Common myeloid progenitor, CD34-positive (primary cell): ENCODE measurements at regions not wholly inside any gene's neighbourhood (a gene's known extent, or its start where the extent isn't known, plus 50 kb on each side); places are given as distances from the start of the nearest gene placed in this dataset.

Experiments used
- CTCF ChIA-PET: fragments of 350-600 bp; sonication (Branson Sonifier 250); formaldehyde crosslinking; loops from one replicate; lab custom pipeline; 2021; ENCODE audit warnings: antibody characterized with exemption; lab: Charles Lee
- POLR2A ChIA-PET: fragments of 350-600 bp; sonication (Branson Sonifier 250); formaldehyde crosslinking; loops from one replicate; lab custom pipeline; 2021; ENCODE audit warnings: antibody characterized with exemption; lab: Charles Lee
- DNase-seq, 3 donors: peaks; one replicate each; pipeline versions ENCODE4 v3.0.0 to v3.0.0-alpha.2; 2013
- H3K27ac ChIP-seq, 2 experiments: 1 replicate in 1 of 2; 2 replicates in 1 of 2; pipeline ENCODE4 v1.7.0; 2013; ENCODE audit warnings: inconsistent platforms in 2 of 2, low read length in 2 of 2, mild to moderate bottlenecking in 2 of 2, low read depth in 1 of 2, moderate library complexity in 1 of 2; ENCODE audit not compliant: severe bottlenecking in 2 of 2, insufficient read depth in 1 of 2, poor library complexity in 1 of 2
- H3K27me3 ChIP-seq, 5 experiments: replicated peaks in 2 of 5; 1 replicate in 3 of 5; 2 replicates in 2 of 5; pipeline versions ENCODE4 v1.6.1 to v1.7.0; 2013; ENCODE audit warnings: low read length in 4 of 5, mild to moderate bottlenecking in 2 of 5, moderate library complexity in 2 of 5, inconsistent platforms in 1 of 5; ENCODE audit not compliant: insufficient read depth in 5 of 5, control insufficient read depth in 4 of 5
- H3K36me3 ChIP-seq, 4 experiments: 1 replicate in 2 of 4; 2 replicates in 2 of 4; pipeline versions ENCODE4 v1.6.1 to v1.7.0; 2013; ENCODE audit warnings: low read length in 3 of 4, control low read depth in 1 of 4, mild to moderate bottlenecking in 1 of 4; ENCODE audit not compliant: control insufficient read depth in 4 of 4, insufficient read depth in 4 of 4
- H3K4me1 ChIP-seq, 4 experiments: 1 replicate in 3 of 4; 2 replicates in 1 of 4; pipeline versions ENCODE4 v1.6.1 to v1.7.1; 2013; ENCODE audit warnings: low read length in 3 of 4, mild to moderate bottlenecking in 3 of 4, control low read depth in 1 of 4, inconsistent platforms in 1 of 4, moderate library complexity in 1 of 4; ENCODE audit not compliant: control insufficient read depth in 4 of 4, insufficient read depth in 4 of 4; ENCODE audit errors: control extremely low read depth in 1 of 4
- H3K4me3 ChIP-seq, 7 experiments: 1 replicate in 4 of 7; 2 replicates in 3 of 7; pipeline versions ENCODE4 v1.5.1 to v1.7.0; 2013; ENCODE audit warnings: mild to moderate bottlenecking in 7 of 7, low read length in 6 of 7, moderate library complexity in 6 of 7, inconsistent platforms in 2 of 7, low read depth in 2 of 7, control low read depth in 1 of 7; ENCODE audit not compliant: insufficient read depth in 4 of 7, control insufficient read depth in 1 of 7; ENCODE audit errors: extremely low read depth in 1 of 7
- H3K9me3 ChIP-seq, 5 experiments: 1 replicate in 4 of 5; 2 replicates in 1 of 5; pipeline versions ENCODE4 v1.6.1 to v1.7.1; 2013; ENCODE audit warnings: low read length in 4 of 5, mild to moderate bottlenecking in 2 of 5, inconsistent platforms in 1 of 5, low read depth in 1 of 5, moderate library complexity in 1 of 5; ENCODE audit not compliant: control insufficient read depth in 4 of 5, insufficient read depth in 2 of 5; ENCODE audit errors: control extremely low read depth in 1 of 5
- WGBS: methylation state at CpG from one replicate; pipeline ENCODE4 v1.1.5; 2013; ENCODE audit not compliant: insufficient coverage; 5-methylcytosine and 5-hydroxymethylcytosine counted together

DNA sequence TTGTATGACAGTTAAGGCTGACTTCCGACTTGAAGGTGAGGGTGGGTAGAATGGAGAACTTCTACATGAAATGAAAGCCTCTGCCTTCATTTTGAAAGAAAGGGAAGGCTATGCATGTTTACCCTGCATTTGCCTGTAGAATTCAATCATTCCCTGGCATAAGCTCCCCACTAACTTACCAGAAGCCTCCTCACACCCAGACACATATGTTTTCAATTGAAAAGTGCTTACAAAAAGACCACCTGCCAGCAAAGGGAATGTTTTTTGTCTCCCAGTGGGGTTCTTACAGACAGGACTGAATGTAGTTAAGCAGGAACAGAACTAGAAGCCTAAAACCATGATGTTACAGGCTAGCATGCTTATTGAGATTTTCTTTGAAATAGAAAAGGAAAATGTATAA, 392.1 kb upstream of the HSF2 start:
- no peak overlapping the region for H3K4me3 ChIP-seq
- peaks cover 0 to 5% (median 4%) of the 10 kb centered on the region in 5 experiments for H3K27me3 ChIP-seq
- H3K4me1 ChIP-seq, result no peaks in the 10 kb centered on the region
- ChIA-PET POLR2A (interaction anchor here (0.7 kb wide), 1 partner anchor 54 kb away, joined by 3 read pairs; no protein-coding TSS in a partner anchor), CTCF (no interaction called here)
- 63% methylated on average over 1 of the region's 1 CpG for WGBS
- H3K27ac ChIP-seq, result no peak overlapping the region
- DNase-seq, result no peak
- no peaks in the 10 kb centered on the region for H3K9me3 ChIP-seq
- H3K36me3 ChIP-seq, result no peaks in the 10 kb centered on the region

DNA sequence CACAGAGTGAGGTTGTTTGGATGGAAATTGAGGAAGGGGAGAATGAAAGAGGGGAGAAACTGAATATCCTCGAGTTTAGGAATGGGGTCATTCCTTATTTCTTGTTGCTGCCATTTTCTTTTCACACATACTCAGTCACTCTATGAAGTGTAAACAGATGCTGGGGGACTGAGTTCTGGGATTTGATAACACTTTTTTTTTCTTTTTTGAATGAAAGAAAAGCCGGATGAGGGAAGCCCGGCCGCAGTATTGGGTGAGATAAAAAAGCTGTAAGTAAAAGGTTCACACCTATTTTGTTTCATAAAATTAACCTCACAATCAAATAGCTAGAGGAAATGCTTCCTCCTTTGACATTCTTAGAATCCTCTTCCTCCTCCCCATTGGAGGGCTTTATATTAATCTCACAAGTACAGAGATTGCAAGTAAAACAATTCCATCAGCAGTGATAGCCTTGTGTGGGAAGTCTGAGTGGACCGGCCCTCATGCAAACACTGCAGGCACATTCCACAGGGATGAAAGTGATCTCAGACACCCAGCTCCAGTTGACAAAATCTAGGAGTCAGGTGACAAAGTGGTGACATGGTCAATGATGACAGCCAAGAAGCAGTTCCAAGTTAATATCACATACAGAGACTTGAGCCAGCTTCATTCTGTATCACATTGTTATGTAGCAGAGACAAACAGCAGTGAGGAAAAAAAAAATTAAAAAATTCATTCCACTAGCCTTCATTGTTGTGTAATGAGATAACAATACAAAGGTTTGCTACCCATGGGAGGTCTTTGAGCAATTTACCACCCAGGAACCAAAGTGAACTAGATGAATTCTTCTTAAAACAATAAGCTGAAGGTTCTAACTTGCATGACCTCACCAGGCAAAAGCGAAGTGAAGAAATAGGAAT, 391.1 kb upstream of the HSF2 start:
- Histone ChIP-seq H3K27ac (no peak overlapping the region), H3K27me3 (peaks cover 0 to 5% (median 4%) of the 10 kb centered on the region in 5 experiments), H3K4me3 (no peak overlapping the region), H3K36me3 (no peaks in the 10 kb centered on the region), H3K9me3 (no peaks in the 10 kb centered on the region), H3K4me1 (no peaks in the 10 kb centered on the region)
- DNase-seq, result no peak
- WGBS, result 89% methylated on average over 1 of the region's 6 CpGs
- ChIA-PET POLR2A (no interaction called here), CTCF (interaction anchor here (0.6 kb wide), 1 partner anchor 1520 kb away, joined by 3 read pairs; no protein-coding TSS in a partner anchor)

DNA sequence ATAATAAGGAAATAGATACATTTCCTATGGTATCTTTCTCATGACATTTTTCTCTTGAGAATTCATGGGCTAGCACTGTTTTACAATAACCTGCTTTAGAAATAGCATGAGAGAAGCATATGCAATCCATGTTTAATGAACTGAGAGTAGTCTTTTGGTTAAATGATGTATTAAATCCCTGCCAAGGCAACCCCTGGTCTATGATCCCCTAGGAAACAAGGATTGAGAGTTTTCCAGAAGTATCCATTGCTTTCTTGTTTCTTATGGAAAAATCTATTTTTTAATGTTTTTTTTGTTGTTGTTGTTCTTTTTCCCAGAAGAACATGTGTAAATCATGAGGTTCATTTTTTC, 390.5 kb upstream of the HSF2 start:
- no peaks in the 10 kb centered on the region for H3K4me1 ChIP-seq
- CTCF ChIA-PET, result no interaction called here
- POLR2A ChIA-PET, result no interaction called here
- no peak for DNase-seq
- no peaks in the 10 kb centered on the region for H3K36me3 ChIP-seq
- H3K27me3 ChIP-seq, result peaks cover 0 to 5% (median 4%) of the 10 kb centered on the region in 5 experiments
- H3K9me3 ChIP-seq, result no peaks in the 10 kb centered on the region
- H3K27ac ChIP-seq, result no peak overlapping the region
- no peak overlapping the region for H3K4me3 ChIP-seq

DNA sequence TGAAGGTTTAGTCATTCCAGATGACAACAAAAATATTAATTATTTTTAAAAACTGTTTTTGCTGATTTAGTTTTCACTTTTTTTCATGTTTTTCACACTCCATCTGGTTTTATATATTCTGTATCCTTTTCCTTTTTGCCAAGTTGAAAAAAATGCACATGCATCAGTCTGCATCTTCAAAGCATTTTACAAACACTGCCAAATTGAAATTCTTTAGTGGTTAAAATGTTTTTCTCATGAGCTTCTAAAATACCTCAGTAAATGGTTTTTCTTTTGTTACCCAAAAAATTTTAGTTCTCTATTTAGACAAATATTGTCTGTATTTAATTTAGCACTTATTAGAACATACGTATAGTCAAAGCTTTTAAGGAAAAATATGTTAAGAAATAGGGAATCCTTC, 386.9 kb upstream of the HSF2 start:
- DNase-seq, result no peak
- Histone ChIP-seq H3K27me3 (peaks cover 0 to 4% (median 0%) of the 10 kb centered on the region in 5 experiments), H3K4me1 (no peaks in the 10 kb centered on the region), H3K4me3 (no peak overlapping the region), H3K27ac (no peak overlapping the region), H3K9me3 (no peaks in the 10 kb centered on the region), H3K36me3 (no peaks in the 10 kb centered on the region)
- WGBS, result no CpG with 5 or more reads among the region's 1 CpG
- CTCF ChIA-PET, result no interaction called here
- POLR2A ChIA-PET, result no interaction called here

DNA sequence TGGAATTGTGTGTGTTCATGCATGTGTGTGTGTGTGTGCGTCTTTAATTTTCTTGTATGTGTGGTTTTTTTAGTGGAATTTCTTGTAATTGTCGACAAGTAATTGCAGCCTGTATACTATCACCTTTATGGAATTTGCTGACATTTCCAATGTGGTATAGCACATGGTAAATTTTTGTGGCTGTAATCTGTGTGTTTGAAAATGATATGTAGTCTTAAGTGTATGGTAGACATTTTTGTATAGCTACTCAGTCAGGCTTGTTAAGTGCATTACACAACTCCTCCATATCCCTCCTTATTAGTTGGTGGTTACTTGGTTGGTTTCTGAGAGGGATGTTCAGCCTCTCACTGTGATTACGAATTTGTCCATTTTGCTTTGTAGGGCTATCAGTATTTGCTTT, 384.5 kb upstream of the HSF2 start:
- WGBS, result 100% methylated on average over 2 of the region's 3 CpGs
- Histone ChIP-seq H3K27ac (no peak overlapping the region), H3K27me3 (no peaks in the 10 kb centered on the region), H3K9me3 (no peaks in the 10 kb centered on the region), H3K4me3 (no peak overlapping the region), H3K4me1 (no peaks in the 10 kb centered on the region), H3K36me3 (no peaks in the 10 kb centered on the region)
- ChIA-PET CTCF (no interaction called here), POLR2A (no interaction called here)
- DNase-seq, result no peak

DNA sequence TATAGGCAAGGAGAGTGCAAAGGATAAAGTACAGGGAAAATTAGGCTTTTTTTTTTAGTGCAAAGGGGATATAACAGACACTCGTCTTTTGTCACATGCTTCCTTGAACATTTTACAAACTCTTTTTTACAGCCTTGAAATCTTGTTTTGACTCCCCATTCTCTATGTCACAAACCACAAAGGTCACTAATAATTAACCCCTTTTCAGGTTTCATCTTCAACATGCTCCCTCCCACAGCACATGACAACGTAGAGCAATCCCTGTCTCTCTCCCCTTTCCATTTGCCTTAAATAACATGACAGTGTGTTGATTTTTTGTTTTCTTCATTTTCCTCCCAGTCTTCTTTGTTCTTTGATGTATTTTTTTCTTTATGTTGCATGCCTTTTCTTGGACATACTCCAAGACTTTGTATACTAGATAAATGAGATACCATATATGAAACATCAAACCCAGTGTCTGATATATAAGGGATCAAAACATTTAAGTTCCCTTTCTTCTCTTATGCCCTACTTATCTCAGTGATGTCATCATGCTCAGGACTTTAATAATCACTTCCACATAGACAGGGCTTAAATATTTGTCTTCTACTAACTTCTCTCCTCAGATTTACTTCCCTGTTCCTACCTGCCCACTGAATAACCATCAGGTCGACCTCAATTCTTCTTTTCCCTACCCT, 378.7 kb upstream of the HSF2 start:
- ChIA-PET CTCF (no interaction called here), POLR2A (no interaction called here)
- H3K4me3 ChIP-seq, result no peak overlapping the region
- DNase-seq, result no peak
- H3K9me3 ChIP-seq, result no peaks in the 10 kb centered on the region
- H3K4me1 ChIP-seq, result no peaks in the 10 kb centered on the region
- no peak overlapping the region for H3K27ac ChIP-seq
- H3K27me3 ChIP-seq, result peaks cover 0 to under 1% (median 0%) of the 10 kb centered on the region in 5 experiments
- WGBS, result 85% methylated on average over 2 of the region's 3 CpGs
- no peaks in the 10 kb centered on the region for H3K36me3 ChIP-seq

DNA sequence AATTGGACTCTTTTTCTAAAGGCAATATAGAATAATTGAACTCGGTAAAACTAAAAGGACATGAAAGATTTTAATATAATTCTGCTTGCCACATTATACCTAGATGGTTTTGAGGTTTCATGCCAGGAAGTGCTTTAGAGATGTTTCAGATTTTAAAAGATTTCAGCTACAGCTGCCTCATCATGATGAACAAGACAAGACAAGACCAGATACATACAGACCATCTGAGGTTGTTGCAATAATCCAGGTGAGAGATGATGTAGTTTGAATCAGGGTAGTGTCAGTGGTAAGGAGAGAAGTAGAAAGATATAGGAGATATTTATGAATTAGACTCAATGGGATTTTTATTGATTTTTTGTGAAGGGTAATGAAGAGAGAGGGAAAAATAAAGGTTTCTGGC, 374.3 kb upstream of the HSF2 start:
- Histone ChIP-seq H3K27ac (no peak overlapping the region), H3K27me3 (peaks cover 0 to 3% (median 0%) of the 10 kb centered on the region in 5 experiments), H3K9me3 (no peaks in the 10 kb centered on the region), H3K4me1 (no peaks in the 10 kb centered on the region), H3K4me3 (no peak overlapping the region), H3K36me3 (no peaks in the 10 kb centered on the region)
- ChIA-PET CTCF (interaction anchor here (0.7 kb wide), 1 partner anchor 1110 kb away, joined by 3 read pairs; no protein-coding TSS in a partner anchor), POLR2A (no interaction called here)
- no CpG with 5 or more reads among the region's 1 CpG for WGBS
- no peak for DNase-seq
